ENCODE measurements at regions not wholly inside any gene's neighbourhood (a gene's known extent, or its start where the extent isn't known, plus 50 kb on each side); places are given as distances from the start of the nearest gene placed in this dataset.

DNA sequence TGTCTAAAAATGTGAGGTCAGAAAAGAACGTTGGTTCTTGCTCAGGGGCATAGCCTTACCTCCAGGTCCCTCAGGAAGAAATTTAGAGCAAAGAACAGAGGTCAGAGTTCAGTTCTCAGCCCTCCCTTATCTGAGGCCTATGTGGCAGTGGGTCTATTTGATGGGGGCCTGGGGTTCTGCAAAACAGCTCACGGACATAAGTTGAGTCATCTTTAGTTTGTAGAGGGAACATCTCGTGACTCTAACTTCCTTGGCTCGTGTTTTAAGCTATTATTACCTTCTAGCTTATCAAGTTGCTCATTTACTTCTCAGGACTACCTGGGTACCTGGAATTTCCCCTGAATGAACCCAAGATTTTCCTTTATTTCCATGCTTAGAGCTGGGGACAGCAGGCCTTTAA, 91.3 kb upstream of the AMOTL1 start:
- TF ChIP-seq CTCF (IDR thresholded peaks at IDR 0.05) (no peak), EZH2 (IDR thresholded peaks at IDR 0.05; ENCODE audit: borderline replicate concordance, insufficient read depth, low read depth, low read length, poor library complexity, severe bottlenecking) (no peak)
